GM12875 (cell line): ENCODE measurements at regions not wholly inside any gene's neighbourhood (a gene's known extent, or its start where the extent isn't known, plus 50 kb on each side); places are given as distances from the start of the nearest gene placed in this dataset.

Experiments used
- H3K4me3 ChIP-seq: one replicate; pipeline ENCODE4 v1.5.1; 2011; ENCODE audit warnings: low read depth, low read length, control low read depth
- TF ChIP-seq, protein P1 (sequence below): IDR thresholded peaks from 2 replicates; pipeline ENCODE4 v1.5.1; 2011; ENCODE audit warnings: low read depth, mild to moderate bottlenecking, control low read depth, inconsistent platforms, low read length, moderate library complexity, borderline replicate concordance; ENCODE audit not compliant: insufficient read depth

DNA sequence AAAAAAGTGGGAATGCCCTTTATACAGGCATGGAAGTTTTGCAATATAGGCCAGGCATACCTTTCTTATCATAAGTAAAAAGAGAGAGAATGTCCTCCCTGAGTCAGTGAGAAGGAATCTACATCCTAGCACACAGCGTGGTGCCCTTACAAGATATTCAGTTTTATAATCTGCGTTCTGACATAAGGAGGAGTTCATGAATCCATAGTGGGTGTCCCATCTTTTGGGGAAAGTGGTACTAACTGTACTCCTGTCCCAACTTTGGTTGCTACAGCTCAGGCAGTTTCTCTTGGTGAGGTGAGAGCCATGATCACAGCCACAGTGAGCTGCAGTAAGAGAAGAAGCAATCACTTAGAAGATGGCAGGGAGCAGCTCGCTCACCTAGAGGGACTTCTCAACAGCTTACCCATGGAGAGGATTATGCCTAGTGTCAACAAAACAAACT, 332.9 kb downstream of the BCAT1 start:
- H3K4me3 ChIP-seq: no peak overlapping the region
- TF ChIP-seq, protein P1, sequence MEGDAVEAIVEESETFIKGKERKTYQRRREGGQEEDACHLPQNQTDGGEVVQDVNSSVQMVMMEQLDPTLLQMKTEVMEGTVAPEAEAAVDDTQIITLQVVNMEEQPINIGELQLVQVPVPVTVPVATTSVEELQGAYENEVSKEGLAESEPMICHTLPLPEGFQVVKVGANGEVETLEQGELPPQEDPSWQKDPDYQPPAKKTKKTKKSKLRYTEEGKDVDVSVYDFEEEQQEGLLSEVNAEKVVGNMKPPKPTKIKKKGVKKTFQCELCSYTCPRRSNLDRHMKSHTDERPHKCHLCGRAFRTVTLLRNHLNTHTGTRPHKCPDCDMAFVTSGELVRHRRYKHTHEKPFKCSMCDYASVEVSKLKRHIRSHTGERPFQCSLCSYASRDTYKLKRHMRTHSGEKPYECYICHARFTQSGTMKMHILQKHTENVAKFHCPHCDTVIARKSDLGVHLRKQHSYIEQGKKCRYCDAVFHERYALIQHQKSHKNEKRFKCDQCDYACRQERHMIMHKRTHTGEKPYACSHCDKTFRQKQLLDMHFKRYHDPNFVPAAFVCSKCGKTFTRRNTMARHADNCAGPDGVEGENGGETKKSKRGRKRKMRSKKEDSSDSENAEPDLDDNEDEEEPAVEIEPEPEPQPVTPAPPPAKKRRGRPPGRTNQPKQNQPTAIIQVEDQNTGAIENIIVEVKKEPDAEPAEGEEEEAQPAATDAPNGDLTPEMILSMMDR: no peak

DNA sequence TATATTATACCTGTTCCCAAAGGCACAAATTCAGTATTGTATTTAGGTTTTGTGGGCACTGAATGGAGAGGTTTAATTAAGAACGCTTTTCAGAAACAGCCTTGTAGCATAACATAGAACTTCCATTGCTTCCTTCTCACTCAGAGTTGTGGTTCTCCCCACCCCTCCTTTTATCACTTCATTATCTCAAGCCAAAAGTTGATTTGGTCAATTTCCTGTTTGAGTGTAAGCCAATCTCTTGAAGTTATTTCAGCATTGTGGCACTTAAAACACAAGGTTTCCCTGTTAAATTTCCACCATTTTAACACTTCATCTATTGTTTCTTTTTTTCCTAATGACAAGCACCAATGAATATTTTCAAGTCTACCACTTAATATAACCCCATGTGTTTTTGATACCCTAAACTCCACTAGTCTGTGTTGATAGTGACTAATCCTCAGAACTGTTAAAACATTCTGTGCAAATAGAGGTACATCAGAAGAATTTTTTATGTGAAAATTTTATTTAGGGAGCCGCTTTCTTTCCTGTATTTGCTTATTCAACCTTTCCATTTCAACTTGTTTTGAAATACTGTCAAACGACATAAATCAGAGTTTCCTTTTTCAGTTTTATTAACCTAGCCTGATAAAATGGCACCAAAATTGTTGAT, 340.1 kb downstream of the BCAT1 start:
- TF ChIP-seq, protein P1: no peak
- no peak overlapping the region for H3K4me3 ChIP-seq

DNA sequence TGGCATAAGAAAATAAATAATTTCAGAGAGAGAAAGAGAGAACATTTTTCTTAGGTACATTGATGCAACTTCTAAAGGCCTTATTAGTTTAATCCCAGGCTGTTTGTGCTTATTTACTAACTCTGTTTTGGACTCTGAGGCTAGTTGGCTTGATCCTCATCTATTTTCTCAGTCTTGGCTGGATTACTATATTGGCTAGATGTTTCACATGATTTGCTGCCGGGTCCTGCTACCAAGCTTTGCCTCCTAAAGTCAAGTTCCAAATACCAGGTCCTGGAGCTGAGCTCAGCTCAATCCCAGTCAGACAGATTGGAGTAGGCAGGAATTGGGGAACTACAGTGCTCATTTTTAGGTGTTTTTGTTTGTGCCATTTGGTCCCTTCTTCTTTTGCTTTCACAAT, 340.8 kb downstream of the BCAT1 start:
- no peak overlapping the region for H3K4me3 ChIP-seq
- TF ChIP-seq, protein P1: no peak

DNA sequence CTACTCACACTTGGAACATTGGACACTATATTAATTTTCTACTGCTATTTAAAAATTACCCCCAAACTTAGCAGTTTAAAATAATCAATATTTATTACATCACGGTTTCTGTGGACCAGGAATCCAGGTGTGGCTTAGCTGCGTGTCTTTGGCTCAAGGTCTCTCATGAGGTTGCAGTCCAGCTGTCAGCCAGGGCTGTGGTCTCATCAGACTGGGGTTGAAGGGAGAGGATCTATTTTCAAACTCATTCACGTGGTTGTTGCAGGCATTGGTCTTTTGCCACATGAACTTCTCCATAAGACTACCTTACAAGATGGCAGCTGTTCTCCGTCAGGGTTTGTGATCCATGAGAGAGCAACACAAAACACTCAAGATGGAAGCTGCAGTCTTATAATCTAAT, 343.0 kb downstream of the BCAT1 start:
- TF ChIP-seq, protein P1: no peak

DNA sequence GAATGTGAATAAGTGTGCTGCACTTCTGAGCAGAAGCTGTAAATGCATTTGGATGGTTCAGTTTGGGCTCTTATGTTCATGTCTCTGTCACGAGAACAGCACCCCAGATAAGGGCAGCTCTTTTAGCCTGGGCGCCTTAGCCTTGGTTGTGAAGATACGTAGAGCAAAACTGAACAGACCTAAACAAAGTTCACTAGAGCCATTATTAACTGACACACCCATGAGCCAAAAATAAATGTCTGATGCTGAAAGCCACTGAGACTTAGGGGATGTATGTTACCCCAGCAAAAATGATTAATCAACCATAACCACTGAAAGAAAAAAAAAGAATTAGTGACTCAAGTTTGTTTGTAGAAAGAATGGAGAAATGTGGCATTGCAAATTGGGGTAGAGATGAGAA, 343.4 kb downstream of the BCAT1 start:
- no peak overlapping the region for H3K4me3 ChIP-seq
- TF ChIP-seq, protein P1: no peak

More for the DNA sequence above, 343.0 kb downstream of the BCAT1 start:
- H3K4me3 ChIP-seq: no peak overlapping the region

DNA sequence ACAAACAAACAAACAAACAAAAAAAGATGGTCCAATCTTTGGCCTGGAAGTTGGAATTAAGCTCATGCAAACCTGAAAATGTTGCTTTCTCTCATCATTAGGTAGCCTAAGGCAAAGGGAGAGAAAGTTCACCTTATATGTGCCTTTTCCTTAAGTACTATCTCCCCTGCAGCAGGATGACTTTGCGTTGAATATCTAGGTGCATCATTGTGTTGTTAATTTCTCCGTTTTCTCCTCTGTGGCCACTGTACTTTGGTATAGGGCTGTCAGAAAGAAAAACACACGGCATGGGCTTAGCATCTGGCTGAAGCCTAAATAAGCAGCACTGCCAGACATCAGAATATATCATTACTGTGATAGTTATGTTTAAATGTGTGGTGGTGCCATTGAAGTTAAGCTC, 345.5 kb downstream of the BCAT1 start:
- TF ChIP-seq, protein P1: no peak
- no peak overlapping the region for H3K4me3 ChIP-seq

DNA sequence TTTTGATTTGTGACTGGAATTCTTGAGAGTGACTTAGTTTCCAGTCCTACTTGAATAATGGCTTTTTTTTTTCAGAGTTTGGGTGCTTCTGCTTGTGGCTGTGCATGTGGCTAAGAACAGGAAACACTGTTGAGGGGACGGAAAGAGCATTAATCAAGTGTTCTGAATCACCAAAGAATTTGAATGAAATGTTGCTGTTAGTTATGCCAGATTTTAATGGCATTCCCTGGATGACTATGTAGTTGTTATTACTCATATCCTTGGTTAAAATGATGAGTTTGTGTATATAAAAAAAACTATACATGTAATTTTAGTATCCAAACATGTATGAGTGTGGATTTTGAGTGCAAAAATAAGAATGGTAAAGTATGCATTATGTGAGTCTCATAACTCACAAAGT, 347.9 kb downstream of the BCAT1 start:
- no peak overlapping the region for H3K4me3 ChIP-seq
- TF ChIP-seq, protein P1: no peak
